ENCODE measurements at regions not wholly inside any gene's neighbourhood (a gene's known extent, or its start where the extent isn't known, plus 50 kb on each side); places are given as distances from the start of the nearest gene placed in this dataset.
"Not testable (repeated sequence)": the region's sequence is repeated elsewhere in the genome, so short reads cannot be mapped to it uniquely, and the experiment has no call there.

GRCh38 chr11:38759394-38759793 lies 2161.4 kb upstream of the RAG2 start:
- DNase-seq (ENCODE audit: low spot score in 2 of 2) (no peak), FAIRE-seq (no peak)

GRCh38 chr11:38756537-38756936 lies 2158.5 kb upstream of the RAG2 start:
- no peak for FAIRE-seq

GRCh38 chr11:38751421-38751820 lies 2153.4 kb upstream of the RAG2 start:
- no peak for DNase-seq (ENCODE audit: low spot score in 2 of 2)
- FAIRE-seq = no peak

More at GRCh38 chr11:38756537-38756936, 2158.5 kb upstream of the RAG2 start:
- no peak for DNase-seq (ENCODE audit: low spot score in 2 of 2)

- DNase-seq (ENCODE audit: low spot score in 2 of 2); FAIRE-seq: not testable (repeated sequence)
These were observed 2148.5 kb upstream of the RAG2 start for GRCh38 chr11:38746516-38746915.

GRCh38 chr11:38723361-38723760 lies 2125.3 kb upstream of the RAG2 start:
- DNase-seq (ENCODE audit: low spot score in 2 of 2) (no peak), FAIRE-seq (no peak)

- no peak for FAIRE-seq
These were observed 2123.7 kb upstream of the RAG2 start for GRCh38 chr11:38721586-38722315.

GRCh38 chr11:38718659-38719058 lies 2120.6 kb upstream of the RAG2 start:
- DNase-seq (ENCODE audit: low spot score in 2 of 2) (no peak), FAIRE-seq (no peak)

More at GRCh38 chr11:38721586-38722315, 2123.7 kb upstream of the RAG2 start:
- no peak for DNase-seq (ENCODE audit: low spot score in 2 of 2)

GRCh38 chr11:38718049-38718448 lies 2120.0 kb upstream of the RAG2 start:
- no peak for FAIRE-seq
- DNase-seq (ENCODE audit: low spot score in 2 of 2) = no peak

GRCh38 chr11:38711110-38711509 lies 2113.1 kb upstream of the RAG2 start:
- peak; percentile 85 for FAIRE-seq
- no peak for DNase-seq (ENCODE audit: low spot score in 2 of 2)

- no peak for DNase-seq (ENCODE audit: low spot score in 2 of 2)
- no peak for FAIRE-seq
These were observed 2112.2 kb upstream of the RAG2 start for GRCh38 chr11:38710262-38710661.

GRCh38 chr11:38700111-38700510 lies 2102.1 kb upstream of the RAG2 start:
- DNase-seq (ENCODE audit: low spot score in 2 of 2) (no peak), FAIRE-seq (no peak)

GRCh38 chr11:38693306-38693705 lies 2095.3 kb upstream of the RAG2 start:
- FAIRE-seq (no peak), DNase-seq (ENCODE audit: low spot score in 2 of 2) (no peak)

GRCh38 chr11:38690211-38690610 lies 2092.2 kb upstream of the RAG2 start:
- not testable (repeated sequence) for FAIRE-seq; DNase-seq (ENCODE audit: low spot score in 2 of 2)

- DNase-seq (ENCODE audit: low spot score in 2 of 2) (no peak), FAIRE-seq (no peak)
These were observed 2089.0 kb upstream of the RAG2 start for GRCh38 chr11:38687008-38687407.

- FAIRE-seq (no peak), DNase-seq (ENCODE audit: low spot score in 2 of 2) (no peak)
These were observed 2085.4 kb upstream of the RAG2 start for GRCh38 chr11:38683484-38683883.

GRCh38 chr11:38680746-38681145 lies 2082.7 kb upstream of the RAG2 start:
- FAIRE-seq (no peak), DNase-seq (ENCODE audit: low spot score in 2 of 2) (no peak)

GRCh38 chr11:38680166-38680565 lies 2082.1 kb upstream of the RAG2 start:
- FAIRE-seq = no peak
- DNase-seq (ENCODE audit: low spot score in 2 of 2) = no peak

GRCh38 chr11:38672445-38672844 lies 2074.4 kb upstream of the RAG2 start:
- FAIRE-seq = no peak

GRCh38 chr11:38667359-38667758 lies 2069.3 kb upstream of the RAG2 start:
- DNase-seq (ENCODE audit: low spot score in 2 of 2) (no peak), FAIRE-seq (no peak)

More at GRCh38 chr11:38672445-38672844, 2074.4 kb upstream of the RAG2 start:
- no peak for DNase-seq (ENCODE audit: low spot score in 2 of 2)

- DNase-seq (ENCODE audit: low spot score in 2 of 2) (no peak), FAIRE-seq (no peak)
These were observed 2050.6 kb upstream of the RAG2 start for GRCh38 chr11:38648604-38649003.

GRCh38 chr11:38646382-38646781 lies 2048.3 kb upstream of the RAG2 start:
- DNase-seq (ENCODE audit: low spot score in 2 of 2) (no peak), FAIRE-seq (no peak)

- DNase-seq (ENCODE audit: low spot score in 2 of 2) (no peak), FAIRE-seq (no peak)
These were observed 2042.8 kb upstream of the RAG2 start for GRCh38 chr11:38640854-38641253.

- DNase-seq (ENCODE audit: low spot score in 2 of 2) = no peak
- no peak for FAIRE-seq
These were observed 2014.7 kb upstream of the RAG2 start for GRCh38 chr11:38612701-38613100.

Measured in frontal cortex (tissue), 3 donors.